Loucy (cell line): ENCODE measurements at regions not wholly inside any gene's neighbourhood (a gene's known extent, or its start where the extent isn't known, plus 50 kb on each side); places are given as distances from the start of the nearest gene placed in this dataset.

Experiments
- H2AFZ ChIP-seq: fragments of 200-600 bp; sonication (generic); 2 replicates; pipeline ENCODE4 v1.6.0; 2016; ENCODE audit warnings: antibody characterized with exemption, mild to moderate bottlenecking, low read length, moderate library complexity
- H3F3A ChIP-seq: fragments of 200-600 bp; 2 replicates; pipeline ENCODE4 v1.6.0; 2016; ENCODE audit warnings: antibody characterized with exemption, low read depth, mild to moderate bottlenecking
- H3K27me3 ChIP-seq: fragments of 200-600 bp; sonication (generic); 2 replicates; pipeline ENCODE4 v1.6.1; 2014; ENCODE audit warnings: low read length, mild to moderate bottlenecking; ENCODE audit not compliant: insufficient read depth, poor library complexity, severe bottlenecking
- H3K36me3 ChIP-seq: fragments of 200-600 bp; sonication (generic); 2 replicates; pipeline ENCODE4 v1.6.1; 2016; ENCODE audit warnings: low read length; ENCODE audit not compliant: insufficient read depth
- H3K4me1 ChIP-seq: fragments of 200-600 bp; sonication (generic); 2 replicates; pipeline ENCODE4 v1.5.1; 2014; ENCODE audit warnings: low read length, mild to moderate bottlenecking; ENCODE audit not compliant: insufficient read depth, poor library complexity, severe bottlenecking
- H3K4me2 ChIP-seq: fragments of 200-600 bp; sonication (generic); 2 replicates; pipeline ENCODE4 v1.6.0; 2014; ENCODE audit warnings: antibody characterized with exemption, low read length, low read depth, mild to moderate bottlenecking; ENCODE audit not compliant: poor library complexity, severe bottlenecking
- H3K4me3 ChIP-seq: fragments of 200-600 bp; sonication (generic); 2 replicates; pipeline ENCODE4 v1.5.1; 2014; ENCODE audit warnings: low read length, mild to moderate bottlenecking, mixed read lengths; ENCODE audit not compliant: poor library complexity, severe bottlenecking
- H3K79me2 ChIP-seq: fragments of 200-600 bp; sonication (generic); 2 replicates; pipeline ENCODE4 v1.6.1; 2014; ENCODE audit warnings: low read length; ENCODE audit not compliant: insufficient read depth
- H3K9ac ChIP-seq: fragments of 200-600 bp; sonication (generic); 2 replicates; pipeline ENCODE4 v1.6.0; 2014; ENCODE audit warnings: mild to moderate bottlenecking, low read depth, low read length, moderate library complexity; ENCODE audit not compliant: poor library complexity, severe bottlenecking
- H3K9me2 ChIP-seq: fragments of 200-600 bp; sonication (generic); replicated peaks from 2 replicates; pipeline ENCODE4 v1.6.1; 2016; ENCODE audit warnings: low read depth, low read length, mixed read lengths
- H3K9me3 ChIP-seq: fragments of 200-600 bp; sonication (generic); 2 replicates; pipeline ENCODE4 v1.6.1; 2014; ENCODE audit warnings: mild to moderate bottlenecking, antibody characterized with exemption, low read length, low read depth; ENCODE audit not compliant: insufficient read depth
- H4K20me1 ChIP-seq: fragments of 200-600 bp; sonication (generic); 2 replicates; pipeline ENCODE4 v1.6.0; 2014; ENCODE audit warnings: antibody characterized with exemption, low read length, mild to moderate bottlenecking; ENCODE audit not compliant: insufficient read depth, poor library complexity, severe bottlenecking
- CTCF ChIP-seq: fragments of 200-600 bp; sonication (generic); conservative IDR thresholded peaks from 2 replicates; pipeline ENCODE4 v1.5.1; 2014; ENCODE audit warnings: mild to moderate bottlenecking, antibody characterized with exemption, low read length
- EZH2phosphoT487 ChIP-seq: fragments of 200-600 bp; IDR thresholded peaks from 2 replicates; pipeline ENCODE4 v1.6.1; 2018; ENCODE audit warnings: antibody characterized with exemption, mild to moderate bottlenecking, moderate library complexity, borderline replicate concordance

GRCh38 chr7:116443646-116444045, 55.9 kb upstream of the CAV2 start:
- Histone ChIP-seq H3K36me3 (no peaks in the 10 kb centered on the region), H3K4me2 (no peak overlapping the region), H3K4me3 (no peak overlapping the region), H3K27me3 (no peaks in the 10 kb centered on the region), H3F3A (no peaks in the 10 kb centered on the region), H3K9me2 (no peaks in the 10 kb centered on the region), H3K9me3 (no peaks in the 10 kb centered on the region), H3K4me1 (no peaks in the 10 kb centered on the region), H4K20me1 (no peaks in the 10 kb centered on the region), H3K79me2 (no peaks in the 10 kb centered on the region), H2AFZ (no peak overlapping the region), H3K9ac (no peak overlapping the region)
- no peak for TF ChIP-seq EZH2phosphoT487
- no peak for TF ChIP-seq CTCF

- Histone ChIP-seq H3K9me3 (no peaks in the 10 kb centered on the region), H3K36me3 (no peaks in the 10 kb centered on the region), H3K9me2 (no peaks in the 10 kb centered on the region), H3K9ac (no peak overlapping the region), H2AFZ (no peak overlapping the region), H3K4me2 (no peak overlapping the region), H3K79me2 (no peaks in the 10 kb centered on the region), H4K20me1 (no peaks in the 10 kb centered on the region), H3K4me3 (no peak overlapping the region), H3K4me1 (no peaks in the 10 kb centered on the region), H3F3A (no peaks in the 10 kb centered on the region), H3K27me3 (no peaks in the 10 kb centered on the region)
- no peak for TF ChIP-seq CTCF
- no peak for TF ChIP-seq EZH2phosphoT487
Observed at GRCh38 chr7:116445447-116446211, 53.9 kb upstream of the CAV2 start.

- H4K20me1 ChIP-seq = no peaks in the 10 kb centered on the region
- no peak overlapping the region for H3K4me3 ChIP-seq
- no peaks in the 10 kb centered on the region for H3F3A ChIP-seq
- no peaks in the 10 kb centered on the region for H3K9me3 ChIP-seq
- H3K9me2 ChIP-seq = no peaks in the 10 kb centered on the region
- H3K36me3 ChIP-seq = no peaks in the 10 kb centered on the region
- no peak overlapping the region for H3K4me2 ChIP-seq
- no peaks in the 10 kb centered on the region for H3K4me1 ChIP-seq
- H3K79me2 ChIP-seq = no peaks in the 10 kb centered on the region
- H3K27me3 ChIP-seq = no peaks in the 10 kb centered on the region
- no peak overlapping the region for H3K9ac ChIP-seq
- TF ChIP-seq CTCF (no peak), EZH2phosphoT487 (no peak)
- H2AFZ ChIP-seq = no peak overlapping the region
Observed at GRCh38 chr7:116446212-116446855, 53.2 kb upstream of the CAV2 start.
